ENCODE measurements at regions not wholly inside any gene's neighbourhood (a gene's known extent, or its start where the extent isn't known, plus 50 kb on each side); places are given as distances from the start of the nearest gene placed in this dataset.

DNA sequence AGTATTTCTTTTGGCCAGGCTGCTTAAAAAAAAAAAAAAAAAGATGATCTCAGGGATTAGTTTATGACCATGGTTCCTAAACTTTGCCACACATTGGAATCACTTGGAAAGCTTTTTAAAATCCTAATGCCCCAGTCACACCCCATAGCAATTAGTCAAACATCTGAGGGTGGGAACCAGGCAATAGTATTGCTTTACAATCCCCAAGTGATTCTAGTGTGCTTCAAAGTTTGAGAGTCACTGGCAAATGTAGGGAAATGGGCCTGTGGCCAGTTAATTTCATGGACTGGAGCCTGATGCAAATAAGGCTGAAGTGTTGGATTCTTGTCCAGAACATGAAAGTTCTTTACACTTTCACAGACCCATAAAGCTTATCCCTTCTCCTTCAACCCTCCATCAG is 374.6 kb upstream of the ESRRG start (continued):
- TF ChIP-seq, protein P1, sequence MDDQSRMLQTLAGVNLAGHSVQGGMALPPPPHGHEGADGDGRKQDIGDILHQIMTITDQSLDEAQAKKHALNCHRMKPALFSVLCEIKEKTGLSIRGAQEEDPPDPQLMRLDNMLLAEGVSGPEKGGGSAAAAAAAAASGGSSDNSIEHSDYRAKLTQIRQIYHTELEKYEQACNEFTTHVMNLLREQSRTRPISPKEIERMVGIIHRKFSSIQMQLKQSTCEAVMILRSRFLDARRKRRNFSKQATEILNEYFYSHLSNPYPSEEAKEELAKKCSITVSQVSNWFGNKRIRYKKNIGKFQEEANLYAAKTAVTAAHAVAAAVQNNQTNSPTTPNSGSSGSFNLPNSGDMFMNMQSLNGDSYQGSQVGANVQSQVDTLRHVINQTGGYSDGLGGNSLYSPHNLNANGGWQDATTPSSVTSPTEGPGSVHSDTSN (IDR thresholded peaks at IDR 0.05; ENCODE audit: insufficient replicate concordance, low read depth, low read length), result no peak

DNA sequence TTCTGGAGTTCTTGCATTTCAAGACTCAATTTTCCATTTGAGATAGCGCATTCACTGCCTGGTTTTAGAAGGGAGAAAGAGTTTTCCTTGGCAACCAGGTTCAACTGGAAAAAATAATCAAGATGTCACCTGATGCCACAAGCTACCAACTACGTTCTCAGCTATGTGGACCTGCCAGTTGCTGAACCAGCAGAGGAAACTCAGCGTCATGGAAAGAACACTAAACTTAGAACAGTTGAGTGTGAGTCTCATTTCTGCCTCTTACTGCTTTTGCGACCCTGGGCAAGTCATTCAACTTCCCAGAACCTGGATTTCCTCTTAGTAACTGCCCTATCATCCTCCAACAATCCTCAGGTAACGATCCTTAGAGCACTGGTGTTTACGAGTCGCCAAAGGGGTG is 373.0 kb upstream of the ESRRG start:
- WGBS (ENCODE audit: insufficient coverage, insufficient replicate concordance, low lambda C conversion rate, missing lambda C conversion rate), result 18% methylated on average over 7 of the region's 7 CpGs
- in situ Hi-C loops (cut with MboI), result no loop called here
- SMC1A ChIA-PET (ENCODE audit: uncharacterized antibody, unreplicated experiment), result no interaction called here

More for the DNA sequence above, 373.0 kb upstream of the ESRRG start:
- no peak for ATAC-seq
- H3K9me3 ChIP-seq (replicated peaks; ENCODE audit: control insufficient read depth, insufficient read depth, low read length), result no peaks in the 10 kb centered on the region
- no peak overlapping the region for H2AFZ ChIP-seq (ENCODE audit: control insufficient read depth, low read depth, low read length)
- ChIA-PET POLR2A (interaction anchor here (0.7 kb wide), 1 partner anchor 295 kb away, joined by 3 read pairs; no protein-coding TSS in a partner anchor), CTCF (no interaction called here), RAD21 (ENCODE audit: unreplicated experiment) (no interaction called here)
- no peaks in the 10 kb centered on the region for H3K27me3 ChIP-seq (replicated peaks in 1 of 2; ENCODE audit: control insufficient read depth in 2 of 2, insufficient read depth in 2 of 2, low read length in 1 of 2)
- H4K20me1 ChIP-seq (ENCODE audit: control insufficient read depth, insufficient read depth), result no peaks in the 10 kb centered on the region
- FAIRE-seq, result no peak
- BruUV-seq (replicated peaks), result no TSS peak
- intact Hi-C loops (cut with micrococcal nuclease; ENCODE audit: unreplicated experiment), result no loop called here
- no peak overlapping the region for H3K4me3 ChIP-seq
- H3K27ac ChIP-seq (ENCODE audit: control insufficient read depth, insufficient read depth), result no peak overlapping the region
- no peaks in the 10 kb centered on the region for H3K36me3 ChIP-seq (ENCODE audit: control insufficient read depth in 2 of 2, insufficient read depth in 2 of 2, low read length in 1 of 2)
- no peaks in the 10 kb centered on the region for H3K79me2 ChIP-seq (ENCODE audit: control insufficient read depth, insufficient read depth, low read length)
- no peak overlapping the region for H3K4me2 ChIP-seq (ENCODE audit: control insufficient read depth, insufficient read depth)
- no peak for DNase-seq (ENCODE audit: low read depth, low spot score)
- TF ChIP-seq POU2F2 (IDR thresholded peaks at IDR 0.05; ENCODE audit: borderline replicate concordance, low read depth, low read length) (no peak), ZBTB4 (CRISPR knock-in tag; IDR thresholded peaks at IDR 0.05) (no peak), EGR1 (IDR thresholded peaks at IDR 0.05; ENCODE audit: borderline replicate concordance in 1 of 2, low read depth in 2 of 2, low read length in 2 of 2) (no peak), POLR2AphosphoS5 (IDR thresholded peaks at IDR 0.05; ENCODE audit: low read length) (no peak), CREB1 (IDR thresholded peaks at IDR 0.05; ENCODE audit: low read depth) (no peak), ATF2 (IDR thresholded peaks at IDR 0.05; ENCODE audit: low read length) (no peak), BCL3 (IDR thresholded peaks at IDR 0.05; ENCODE audit: borderline replicate concordance, insufficient read depth, low read depth, low read length, poor library complexity, severe bottlenecking) (no peak), MXI1 (IDR thresholded peaks at IDR 0.05; ENCODE audit: low read depth, low read length) (no peak)
- H3K9ac ChIP-seq (ENCODE audit: control insufficient read depth, insufficient read depth, low read length), result no peak overlapping the region
- no peaks in the 10 kb centered on the region for H3K4me1 ChIP-seq (ENCODE audit: control insufficient read depth, insufficient read depth, low read length)

Measured in GM12878 (cell line).